HepG2 (cell line): ENCODE measurements at regions not wholly inside any gene's neighbourhood (a gene's known extent, or its start where the extent isn't known, plus 50 kb on each side); places are given as distances from the start of the nearest gene placed in this dataset.

Source experiments
- CREB1 ChIP-seq, 2 experiments: fragments of 450-650 bp in 1 of 2; IDR thresholded peaks; 2 replicates each; pipeline ENCODE4 v1.6.1; 2016 to 2017; ENCODE audit warnings: control low read depth in 1 of 2, mild to moderate bottlenecking in 1 of 2, missing compliant biosample characterization in 1 of 2, missing genetic modification characterization in 1 of 2
- FOSL1 ChIP-seq: sonication (generic); formaldehyde crosslinking; IDR thresholded peaks from 2 replicates; pipeline ENCODE4 v1.9.0; 2021; ENCODE audit warnings: missing genetic modification reagents, borderline replicate concordance
- FOXP1 ChIP-seq, 2 experiments: fragments of 450-650 bp in 1 of 2; IDR thresholded peaks; 2 replicates each; pipeline ENCODE4 v1.6.1; 2017 to 2018; ENCODE audit warnings: antibody characterized with exemption in 1 of 2
- HMG20A ChIP-seq: IDR thresholded peaks from 2 replicates; pipeline ENCODE4 v1.6.1; 2016; ENCODE audit warnings: borderline replicate concordance
- HNF1B ChIP-seq: sonication (generic); formaldehyde crosslinking; IDR thresholded peaks from 2 replicates; pipeline ENCODE4 v1.5.1; 2020; ENCODE audit warnings: mild to moderate bottlenecking, moderate library complexity, missing genetic modification reagents
- HOXA9 ChIP-seq: sonication (generic); formaldehyde crosslinking; IDR thresholded peaks from 2 replicates; pipeline ENCODE4 v1.8.1; 2022; ENCODE audit warnings: missing genetic modification reagents, mild to moderate bottlenecking, moderate library complexity, borderline replicate concordance
- MEIS2 ChIP-seq: sonication (generic); formaldehyde crosslinking; IDR thresholded peaks from 2 replicates; pipeline ENCODE4 v1.9.0; 2021; ENCODE audit warnings: mild to moderate bottlenecking, missing genetic modification reagents
- MLLT10 ChIP-seq: sonication (generic); formaldehyde crosslinking; IDR thresholded peaks from 2 replicates; pipeline ENCODE4 v1.4.0; 2020; ENCODE audit warnings: missing genetic modification reagents
- MXI1 ChIP-seq: IDR thresholded peaks from 3 replicates; pipeline ENCODE4 v1.6.1; 2012; ENCODE audit warnings: low read depth, low read length, inconsistent platforms, borderline replicate concordance
- SP4 ChIP-seq: sonication (generic); formaldehyde crosslinking; IDR thresholded peaks from 2 replicates; pipeline ENCODE4 v1.8.1; 2023; ENCODE audit warnings: mild to moderate bottlenecking, missing genetic modification reagents
- SRSF1 ChIP-seq: fragments of 200-400 bp; formaldehyde crosslinking; optimal IDR thresholded peaks from 2 replicates; pipeline ENCODE3; 2017; ENCODE audit warnings: mild to moderate bottlenecking, low read depth, low read length, moderate library complexity
- TEAD3 ChIP-seq: optimal IDR thresholded peaks from 2 replicates; pipeline ENCODE3; 2016; ENCODE audit warnings: borderline replicate concordance
- TRAFD1 ChIP-seq: sonication (generic); formaldehyde crosslinking; IDR thresholded peaks from 2 replicates; pipeline ENCODE4 v1.5.1; 2020; ENCODE audit warnings: missing genetic modification reagents, mild to moderate bottlenecking, borderline replicate concordance
- ZNF205 ChIP-seq: IDR thresholded peaks from 2 replicates; pipeline ENCODE4 v1.6.1; 2018; ENCODE audit warnings: missing biosample characterization, missing genetic modification reagents
- ZNF317 ChIP-seq: sonication (generic); formaldehyde crosslinking; IDR thresholded peaks from 2 replicates; pipeline ENCODE4 v1.5.0; 2020; ENCODE audit warnings: mild to moderate bottlenecking, missing genetic modification reagents
- ZNF615 ChIP-seq: sonication (generic); formaldehyde crosslinking; IDR thresholded peaks from 2 replicates; pipeline ENCODE4 v1.5.0; 2020; ENCODE audit warnings: mild to moderate bottlenecking, missing genetic modification reagents, borderline replicate concordance
- ZNF83 ChIP-seq: sonication (generic); formaldehyde crosslinking; IDR thresholded peaks from 2 replicates; pipeline ENCODE4 v1.4.0; 2020; ENCODE audit warnings: missing genetic modification reagents, mild to moderate bottlenecking, borderline replicate concordance
- ZSCAN20 ChIP-seq: sonication (generic); formaldehyde crosslinking; IDR thresholded peaks from 2 replicates; pipeline ENCODE4 v1.4.0; 2020; ENCODE audit warnings: missing genetic modification reagents, mild to moderate bottlenecking, borderline replicate concordance
- ZSCAN22 ChIP-seq: sonication (generic); formaldehyde crosslinking; IDR thresholded peaks from 2 replicates; pipeline ENCODE4 v1.4.0; 2020; ENCODE audit warnings: mild to moderate bottlenecking, missing genetic modification reagents
- TF ChIP-seq, protein P1 (sequence below): sonication (generic); formaldehyde crosslinking; IDR thresholded peaks from 2 replicates; pipeline ENCODE4 v1.4.0; 2020; ENCODE audit warnings: mild to moderate bottlenecking, low read depth, missing genetic modification reagents
- TF ChIP-seq, protein P2 (sequence below): sonication (generic); formaldehyde crosslinking; IDR thresholded peaks from 2 replicates; pipeline ENCODE4 v1.5.0; 2020; ENCODE audit warnings: mild to moderate bottlenecking, low read depth, missing genetic modification reagents, borderline replicate concordance
- TF ChIP-seq, protein P3 (sequence below): sonication (generic); formaldehyde crosslinking; IDR thresholded peaks from 2 replicates; pipeline ENCODE4 v1.4.0; 2020; ENCODE audit warnings: missing genetic modification reagents

GRCh38 chr1:39132505-39133339 is 71.8 kb upstream of the MACF1 start (continued):
- no peak for TF ChIP-seq FOXP1 (IDR thresholded peaks at IDR 0.05)
- 0 out of 2 replicates have a peak, but pooled peaks have one; percentile 19 for TF ChIP-seq FOXP1 (CRISPR knock-in tag; IDR thresholded peaks at IDR 0.05)
- no peak; the same call in 2 of the 3 replicates for TF ChIP-seq MXI1
- TF ChIP-seq HNF1B (CRISPR knock-in tag), result no peak; the same call in 1 of the 2 replicates
- TF ChIP-seq ZSCAN20 (CRISPR knock-in tag), result no peak
- no peak for TF ChIP-seq CREB1 (IDR thresholded peaks at IDR 0.05)
- TF ChIP-seq CREB1 (CRISPR knock-in tag; IDR thresholded peaks at IDR 0.05), result no peak
- TF ChIP-seq, protein P1, sequence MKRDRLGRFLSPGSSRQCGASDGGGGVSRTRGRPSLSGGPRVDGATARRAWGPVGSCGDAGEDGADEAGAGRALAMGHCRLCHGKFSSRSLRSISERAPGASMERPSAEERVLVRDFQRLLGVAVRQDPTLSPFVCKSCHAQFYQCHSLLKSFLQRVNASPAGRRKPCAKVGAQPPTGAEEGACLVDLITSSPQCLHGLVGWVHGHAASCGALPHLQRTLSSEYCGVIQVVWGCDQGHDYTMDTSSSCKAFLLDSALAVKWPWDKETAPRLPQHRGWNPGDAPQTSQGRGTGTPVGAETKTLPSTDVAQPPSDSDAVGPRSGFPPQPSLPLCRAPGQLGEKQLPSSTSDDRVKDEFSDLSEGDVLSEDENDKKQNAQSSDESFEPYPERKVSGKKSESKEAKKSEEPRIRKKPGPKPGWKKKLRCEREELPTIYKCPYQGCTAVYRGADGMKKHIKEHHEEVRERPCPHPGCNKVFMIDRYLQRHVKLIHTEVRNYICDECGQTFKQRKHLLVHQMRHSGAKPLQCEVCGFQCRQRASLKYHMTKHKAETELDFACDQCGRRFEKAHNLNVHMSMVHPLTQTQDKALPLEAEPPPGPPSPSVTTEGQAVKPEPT (CRISPR knock-in tag), result no peak
- TF ChIP-seq SRSF1, result no peak
- no peak for TF ChIP-seq HOXA9 (CRISPR knock-in tag)
- TF ChIP-seq, protein P2, sequence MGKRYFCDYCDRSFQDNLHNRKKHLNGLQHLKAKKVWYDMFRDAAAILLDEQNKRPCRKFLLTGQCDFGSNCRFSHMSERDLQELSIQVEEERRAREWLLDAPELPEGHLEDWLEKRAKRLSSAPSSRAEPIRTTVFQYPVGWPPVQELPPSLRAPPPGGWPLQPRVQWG (CRISPR knock-in tag), result no peak
- no peak for TF ChIP-seq ZNF83
- peak; percentile 18; the same call in 1 of the 2 replicates for TF ChIP-seq HMG20A (CRISPR knock-in tag)
- TF ChIP-seq SP4, result 0 out of 2 replicates have a peak, but pooled peaks have one; percentile 33
- TF ChIP-seq TEAD3 (CRISPR knock-in tag), result peak; percentile 74
- TF ChIP-seq MEIS2, result 0 out of 2 replicates have a peak, but pooled peaks have one; percentile 48
- no peak for TF ChIP-seq ZSCAN22 (CRISPR knock-in tag)
- no peak for TF ChIP-seq ZNF615 (CRISPR knock-in tag)
- peak; percentile 70; the same call in 1 of the 2 replicates for TF ChIP-seq ZNF317 (CRISPR knock-in tag)
- TF ChIP-seq ZNF205 (CRISPR knock-in tag), result peak; percentile 26; the same call in 1 of the 2 replicates
- TF ChIP-seq TRAFD1, result 0 out of 2 replicates have a peak, but pooled peaks have one; percentile 39
- TF ChIP-seq MLLT10 (CRISPR knock-in tag), result no peak
- TF ChIP-seq, protein P3, sequence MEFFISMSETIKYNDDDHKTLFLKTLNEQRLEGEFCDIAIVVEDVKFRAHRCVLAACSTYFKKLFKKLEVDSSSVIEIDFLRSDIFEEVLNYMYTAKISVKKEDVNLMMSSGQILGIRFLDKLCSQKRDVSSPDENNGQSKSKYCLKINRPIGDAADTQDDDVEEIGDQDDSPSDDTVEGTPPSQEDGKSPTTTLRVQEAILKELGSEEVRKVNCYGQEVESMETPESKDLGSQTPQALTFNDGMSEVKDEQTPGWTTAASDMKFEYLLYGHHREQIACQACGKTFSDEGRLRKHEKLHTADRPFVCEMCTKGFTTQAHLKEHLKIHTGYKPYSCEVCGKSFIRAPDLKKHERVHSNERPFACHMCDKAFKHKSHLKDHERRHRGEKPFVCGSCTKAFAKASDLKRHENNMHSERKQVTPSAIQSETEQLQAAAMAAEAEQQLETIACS, result no peak
- TF ChIP-seq FOSL1 (CRISPR knock-in tag), result 0 out of 2 replicates have a peak, but pooled peaks have one; percentile 24
